ENCODE measurements at regions not wholly inside any gene's neighbourhood (a gene's known extent, or its start where the extent isn't known, plus 50 kb on each side); places are given as distances from the start of the nearest gene placed in this dataset.

DNA sequence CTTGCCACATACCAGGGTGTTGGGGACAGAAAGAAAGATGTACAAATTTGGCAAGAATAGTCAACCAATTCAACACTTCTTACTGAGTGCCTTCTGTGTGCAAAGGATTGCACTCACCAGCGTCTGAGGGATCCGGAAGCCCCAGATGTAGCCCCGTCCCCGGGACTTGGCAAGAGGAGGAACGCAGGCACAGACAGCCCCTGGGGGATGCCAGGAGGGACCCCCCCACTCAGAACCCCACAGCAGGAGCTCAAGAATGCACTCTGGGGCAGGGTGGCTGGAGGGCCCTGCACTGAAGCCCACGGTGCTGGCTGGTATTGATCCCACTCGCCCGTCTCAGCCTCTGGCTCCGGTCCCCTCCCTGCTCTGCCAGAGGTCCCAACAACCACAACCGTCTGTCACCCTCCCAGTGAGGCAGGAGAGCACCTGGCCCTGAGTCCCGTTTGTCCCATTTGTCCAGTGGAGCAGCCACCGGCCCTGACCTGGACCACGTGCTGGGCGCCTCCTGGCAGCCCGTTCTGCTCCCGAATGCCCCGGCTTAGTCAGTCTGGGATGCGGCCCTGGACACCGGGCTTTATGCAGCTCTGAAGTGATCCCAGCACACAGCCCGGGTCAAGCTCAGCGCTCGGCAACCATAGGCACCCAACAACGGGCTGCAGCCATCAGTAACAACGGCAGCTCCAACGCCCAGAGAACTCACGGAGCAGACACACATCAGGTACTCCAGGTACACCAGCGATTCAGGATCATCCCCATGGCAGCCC lies 128.7 kb downstream of the DLL1 start:
- no peak overlapping the region for H2BK20ac ChIP-seq (ENCODE audit: low read length)
- H3K14ac ChIP-seq (ENCODE audit: insufficient read length) = no peak overlapping the region
- no peaks in the 10 kb centered on the region for H3K36me3 ChIP-seq (ENCODE audit: control insufficient read depth in 2 of 4, insufficient read depth in 4 of 4, low read length in 3 of 4)
- no peak overlapping the region for H2BK12ac ChIP-seq (ENCODE audit: low read depth, low read length)
- no peak overlapping the region for H3K4me2 ChIP-seq (ENCODE audit: insufficient read depth in 1 of 2, low read depth in 2 of 2, low read length in 2 of 2)
- 92% methylated on average over 26 of the region's 27 CpGs; no CpG with 5 or more reads in 1 of the 2 experiments for WGBS, 2 experiments (ENCODE audit: extremely low coverage in 1 of 2, insufficient coverage in 1 of 2, insufficient read length in 1 of 2, insufficient replicate concordance in 2 of 2, low coverage in 1 of 2, low lambda C conversion rate in 2 of 2, missing lambda C conversion rate in 1 of 2)
- H3K79me1 ChIP-seq (ENCODE audit: low read depth, low read length) = no peaks in the 10 kb centered on the region
- H2BK5ac ChIP-seq (ENCODE audit: low read depth, low read length) = no peak overlapping the region
- H3K18ac ChIP-seq (ENCODE audit: extremely low read depth, low read length) = no peak overlapping the region
- H3K79me2 ChIP-seq (ENCODE audit: control insufficient read depth in 1 of 2, insufficient read depth in 2 of 2, low read length in 2 of 2) = no peaks in the 10 kb centered on the region
- no peak overlapping the region for H2AK5ac ChIP-seq (ENCODE audit: low read depth, low read length)
- no peak overlapping the region for H3K4me3 ChIP-seq (ENCODE audit: extremely low read depth in 1 of 4, insufficient read depth in 2 of 4, low read depth in 3 of 4, low read length in 4 of 4)
- no peak overlapping the region for H3K27ac ChIP-seq (ENCODE audit: low read depth, low read length)
- H3K23ac ChIP-seq (ENCODE audit: insufficient read length) = no peak overlapping the region
- FAIRE-seq = no peak
- POLR2A ChIA-PET (ENCODE audit: partially characterized antibody) = interaction anchor here (0.7 kb wide), 1 partner anchor 19 kb away, joined by 3 read pairs; no protein-coding TSS in a partner anchor
- no peak overlapping the region; the same call in 1 of the 2 replicates for H4K8ac ChIP-seq (ENCODE audit: extremely low read depth, insufficient read depth, low read length)
- H3K9ac ChIP-seq (replicated peaks in 1 of 4; ENCODE audit: extremely low read depth in 1 of 4, low read depth in 3 of 4, low read length in 3 of 4) = no peak overlapping the region
- no peaks in the 10 kb centered on the region for H3K4me1 ChIP-seq (replicated peaks in 1 of 4; ENCODE audit: control insufficient read depth in 3 of 4, insufficient read depth in 4 of 4, low read length in 3 of 4)
- no peak overlapping the region for H2BK15ac ChIP-seq (ENCODE audit: low read length)
- no peaks in the 10 kb centered on the region for H3K23me2 ChIP-seq (ENCODE audit: low read depth, low read length)
- H3K4ac ChIP-seq (replicated peaks; ENCODE audit: insufficient read length, low read depth, low read length) = no peak overlapping the region
- no peak overlapping the region for H2AFZ ChIP-seq (ENCODE audit: low read length)
- no peaks in the 10 kb centered on the region; a peak in 1 of 7 replicates for H3K27me3 ChIP-seq (replicated peaks in 1 of 4; ENCODE audit: control insufficient read depth in 3 of 4, extremely low read depth in 1 of 4, insufficient read depth in 3 of 4, low read length in 3 of 4)
- no peak overlapping the region for H4K5ac ChIP-seq (ENCODE audit: insufficient read length, low read depth, low read length)
- H4K91ac ChIP-seq (replicated peaks; ENCODE audit: insufficient read length, low read length) = peak overlapping the region; percentile 9
- CTCF ChIA-PET (ENCODE audit: partially characterized antibody) = interaction anchor here (0.5 to 1.3 kb wide), 5 partner anchors 14 to 320 kb away, joined by 3 to 5 read pairs (median 3); no protein-coding TSS in a partner anchor
- H3K56ac ChIP-seq (replicated peaks; ENCODE audit: insufficient read length, low read depth, low read length) = no peak overlapping the region
- peaks cover 0 to 6% of the 10 kb centered on the region in 2 experiments; a peak in 1 of 4 replicates for H3K9me3 ChIP-seq (ENCODE audit: insufficient read depth in 2 of 2, low read depth in 1 of 2, low read length in 1 of 2)
- H4K20me1 ChIP-seq (replicated peaks in 1 of 2; ENCODE audit: control insufficient read depth in 1 of 2, insufficient read depth in 2 of 2, low read length in 2 of 2) = peaks cover 0 to 2% of the 10 kb centered on the region in 2 experiments
- H2BK120ac ChIP-seq (replicated peaks; ENCODE audit: low read depth, low read length) = no peak overlapping the region
- no peak for DNase-seq (ENCODE audit: low read depth in 1 of 2, low spot score in 2 of 2)
- TF ChIP-seq RBBP5 (IDR thresholded peaks at IDR 0.05; ENCODE audit: borderline replicate concordance, low read depth, low read length) (no peak), RNF2 (IDR thresholded peaks at IDR 0.05; ENCODE audit: borderline replicate concordance, low read depth, low read length, missing control alignments, poor library complexity, severe bottlenecking) (no peak), RAD21 (IDR thresholded peaks at IDR 0.05 in 1 of 2, conservative IDR thresholded peaks at IDR 0.05 in 1 of 2; ENCODE audit: low read depth in 2 of 2, low read length in 2 of 2) (no peak), KDM5A (IDR thresholded peaks at IDR 0.05; ENCODE audit: low read length) (no peak), NANOG (IDR thresholded peaks at IDR 0.05; ENCODE audit: insufficient read depth, low read depth, low read length, poor library complexity, severe bottlenecking) (no peak), EZH2 (IDR thresholded peaks at IDR 0.05; ENCODE audit: low read depth, low read length, severe bottlenecking) (no peak), MAFK (IDR thresholded peaks at IDR 0.05; ENCODE audit: low read depth, low read length) (no peak), CTBP2 (IDR thresholded peaks at IDR 0.05; ENCODE audit: borderline replicate concordance, insufficient read depth, insufficient read length, low read length) (no peak), CREB1 (IDR thresholded peaks at IDR 0.05) (no peak), TAF1 (IDR thresholded peaks at IDR 0.05; ENCODE audit: low read depth, low read length) (no peak), YY1 (IDR thresholded peaks at IDR 0.05; ENCODE audit: low read depth, low read length) (no peak), ASH2L (IDR thresholded peaks at IDR 0.05; ENCODE audit: low read length) (no peak)

Measured in H1 (cell line).